ENCODE measurements at regions not wholly inside any gene's neighbourhood (a gene's known extent, or its start where the extent isn't known, plus 50 kb on each side); places are given as distances from the start of the nearest gene placed in this dataset.

GRCh38 chr3:21043139-21043538 is 707.9 kb downstream of the ZNF385D start:
- TF ChIP-seq EP300 (conservative IDR thresholded peaks at IDR 0.05; ENCODE audit: poor library complexity, severe bottlenecking) (no peak), RAD21 (conservative IDR thresholded peaks at IDR 0.05) (no peak)

Data from neural cell (in vitro differentiated cells).